Stimulated activated CD4-positive, alpha-beta T cell treated with anti-CD3 and anti-CD28 coated beads, Interleukin-1b, Interleukin-23, amount 100 ng/mL, for 48 hours (primary cell): ENCODE measurements at regions not wholly inside any gene's neighbourhood (a gene's known extent, or its start where the extent isn't known, plus 50 kb on each side); places are given as distances from the start of the nearest gene placed in this dataset.
A peak's percentile ranks its signal among the peaks of the same experiment; 100 is the strongest.
"Not testable (repeated sequence)": the region's sequence is repeated elsewhere in the genome, so short reads cannot be mapped to it uniquely, and the experiment has no call there.

ENCODE experiments used
- DNase-seq: peaks from one replicate; pipeline ENCODE4 v3.0.0-alpha.2; 2020

GRCh38 chr4:82301390-82301789 lies 72.4 kb downstream of the HNRNPD start:
- DNase-seq, result not testable (repeated sequence)

- no peak for DNase-seq
Observed at GRCh38 chr4:82293304-82293703, 80.5 kb downstream of the HNRNPD start.

- DNase-seq, result no peak
Observed at GRCh38 chr4:82287720-82288119, 86.1 kb downstream of the HNRNPD start.

GRCh38 chr4:82284858-82285805 lies 88.7 kb downstream of the HNRNPD start:
- DNase-seq, result peak; percentile 99

- no peak for DNase-seq
Observed at GRCh38 chr4:82284475-82284857, 89.3 kb downstream of the HNRNPD start.

GRCh38 chr4:82282875-82283274 lies 90.9 kb downstream of the HNRNPD start:
- no peak for DNase-seq

GRCh38 chr4:82279550-82279949 lies 94.2 kb downstream of the HNRNPD start:
- DNase-seq, result not testable (repeated sequence)

- DNase-seq, result no peak
Observed at GRCh38 chr4:82276332-82276640, 97.5 kb downstream of the HNRNPD start.

- no peak for DNase-seq
Observed at GRCh38 chr4:82275431-82276331, 98.1 kb downstream of the HNRNPD start.

GRCh38 chr4:82274700-82275099 lies 99.1 kb downstream of the HNRNPD start:
- not testable (repeated sequence) for DNase-seq

GRCh38 chr4:82272523-82272922 lies 101.3 kb downstream of the HNRNPD start:
- DNase-seq, result not testable (repeated sequence)

- not testable (repeated sequence) for DNase-seq
Observed at GRCh38 chr4:82271915-82272480, 101.8 kb downstream of the HNRNPD start.

GRCh38 chr4:82268826-82269193 lies 105.0 kb downstream of the HNRNPD start:
- no peak for DNase-seq

- DNase-seq, result peak; percentile 25
Observed at GRCh38 chr4:82268050-82268825, 105.6 kb downstream of the HNRNPD start.

- DNase-seq, result no peak
Observed at GRCh38 chr4:82267506-82267905, 106.3 kb downstream of the HNRNPD start.

GRCh38 chr4:82266345-82266744 lies 107.4 kb downstream of the HNRNPD start:
- DNase-seq, result no peak

- DNase-seq, result no peak
Observed at GRCh38 chr4:82261084-82261483, 112.7 kb downstream of the HNRNPD start.

GRCh38 chr4:82260632-82261031 lies 113.2 kb downstream of the HNRNPD start:
- DNase-seq, result no peak

- DNase-seq, result no peak
Observed at GRCh38 chr4:82256718-82257117, 117.1 kb downstream of the HNRNPD start.

GRCh38 chr4:82255657-82256056 lies 118.1 kb downstream of the HNRNPD start:
- DNase-seq, result no peak

- DNase-seq, result no peak
Observed at GRCh38 chr4:82248903-82249632, 124.7 kb downstream of the HNRNPD start.

GRCh38 chr4:82247629-82248028 lies 126.2 kb downstream of the HNRNPD start:
- no peak for DNase-seq
